OCI-LY1 (cell line): ENCODE measurements at regions not wholly inside any gene's neighbourhood (a gene's known extent, or its start where the extent isn't known, plus 50 kb on each side); places are given as distances from the start of the nearest gene placed in this dataset.

Experiments
- H2AFZ ChIP-seq: fragments of 200-600 bp; sonication (generic), shearing (Covaris generic); 2 replicates; pipeline ENCODE4 v1.6.0; 2014; ENCODE audit warnings: antibody characterized with exemption, mild to moderate bottlenecking, low read length
- H3F3A ChIP-seq: fragments of 200-600 bp; sonication (generic), shearing (Covaris generic); 2 replicates; pipeline ENCODE4 v1.6.0; 2014; ENCODE audit warnings: mild to moderate bottlenecking, antibody characterized with exemption, low read length, moderate library complexity; ENCODE audit not compliant: insufficient read depth
- H3K27ac ChIP-seq: fragments of 200-600 bp; sonication (generic); 2 replicates; pipeline ENCODE4 v1.5.1; 2014; ENCODE audit warnings: low read length, mixed run types, mild to moderate bottlenecking, low read depth; ENCODE audit not compliant: poor library complexity, severe bottlenecking
- H3K27me3 ChIP-seq: fragments of 200-600 bp; sonication (generic); 2 replicates; pipeline ENCODE4 v1.6.0; 2014; ENCODE audit warnings: antibody characterized with exemption, mild to moderate bottlenecking, low read length, moderate library complexity; ENCODE audit not compliant: insufficient read depth
- H3K36me3 ChIP-seq: fragments of 200-600 bp; sonication (generic); 2 replicates; pipeline ENCODE4 v1.6.1; 2014; ENCODE audit warnings: mild to moderate bottlenecking, antibody characterized with exemption, low read length, moderate library complexity, mixed read lengths; ENCODE audit not compliant: insufficient read depth
- H3K4me1 ChIP-seq: fragments of 200-600 bp; sonication (generic); 2 replicates; pipeline ENCODE4 v1.5.1; 2014; ENCODE audit warnings: mild to moderate bottlenecking, low read length, moderate library complexity; ENCODE audit not compliant: insufficient read depth, severe bottlenecking
- H3K4me2 ChIP-seq: fragments of 200-600 bp; sonication (generic), shearing (Covaris generic); 2 replicates; pipeline ENCODE4 v1.6.1; 2014; ENCODE audit warnings: low read length
- H3K4me3 ChIP-seq: fragments of 200-600 bp; sonication (generic); 2 replicates; pipeline ENCODE4 v1.5.1; 2014; ENCODE audit warnings: low read length, low read depth, mild to moderate bottlenecking, mixed read lengths; ENCODE audit not compliant: poor library complexity, severe bottlenecking
- H3K79me2 ChIP-seq: fragments of 200-600 bp; shearing (Covaris generic); 2 replicates; pipeline ENCODE4 v1.6.1; 2016; ENCODE audit warnings: mixed run types, low read length, mixed read lengths; ENCODE audit not compliant: insufficient read depth
- H3K9ac ChIP-seq: fragments of 200-600 bp; sonication (generic), shearing (Covaris generic); 2 replicates; pipeline ENCODE4 v1.6.1; 2014; ENCODE audit warnings: mild to moderate bottlenecking, low read length, mixed read lengths
- H3K9me2 ChIP-seq: fragments of 200-600 bp; sonication (generic), shearing (Covaris generic); 2 replicates; pipeline ENCODE4 v1.6.1; 2014; ENCODE audit warnings: low read depth, mild to moderate bottlenecking, low read length, mixed read lengths
- H3K9me3 ChIP-seq: fragments of 200-600 bp; shearing (Covaris generic); 2 replicates; pipeline ENCODE4 v1.6.1; 2014; ENCODE audit warnings: low read length, mixed read lengths
- H4K20me1 ChIP-seq: fragments of 200-600 bp; sonication (generic), shearing (Covaris generic); 2 replicates; pipeline ENCODE4 v1.6.0; 2016; ENCODE audit warnings: mild to moderate bottlenecking, low read length; ENCODE audit not compliant: insufficient read depth
- EZH2 ChIP-seq: fragments of 200-600 bp; sonication (generic), shearing (Covaris generic); IDR thresholded peaks from 2 replicates; pipeline ENCODE4 v1.8.0; 2017; ENCODE audit warnings: borderline replicate concordance, mixed run types, mild to moderate bottlenecking, antibody characterized with exemption, low read length, moderate library complexity, mixed read lengths
- TF ChIP-seq, protein P1 (sequence below): fragments of 200-600 bp; sonication (generic), shearing (Covaris generic); IDR thresholded peaks from 2 replicates; pipeline ENCODE4 v1.5.1; 2017; ENCODE audit warnings: mild to moderate bottlenecking, antibody characterized with exemption, low read length, moderate library complexity, mixed read lengths

DNA sequence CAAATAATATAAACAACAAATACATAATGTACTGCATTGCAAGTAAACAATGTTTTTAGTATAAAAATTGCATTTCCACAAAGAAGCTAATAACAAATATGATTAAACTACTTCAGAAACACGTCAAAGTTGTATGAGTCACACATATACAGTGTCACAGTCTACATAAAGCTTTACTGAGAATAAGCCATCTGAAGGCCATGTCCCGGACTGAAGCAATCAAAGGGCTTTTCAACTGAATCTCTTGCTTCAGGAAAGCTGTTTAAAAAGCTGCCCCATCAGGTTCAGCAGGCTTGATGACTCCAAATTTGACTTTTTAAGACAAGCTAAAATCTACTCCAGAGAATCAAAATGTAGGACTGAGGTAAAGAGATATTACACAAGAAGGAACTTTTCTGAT, 1476.8 kb downstream of the ADGRL3 start:
- no peaks in the 10 kb centered on the region for H3K27me3 ChIP-seq
- no peak overlapping the region for H2AFZ ChIP-seq
- no peak overlapping the region for H3K4me2 ChIP-seq
- no peaks in the 10 kb centered on the region for H3K9me2 ChIP-seq
- H3K9ac ChIP-seq = no peak overlapping the region
- no peaks in the 10 kb centered on the region for H3K36me3 ChIP-seq
- H3K4me1 ChIP-seq = no peaks in the 10 kb centered on the region
- H3K4me3 ChIP-seq = no peak overlapping the region
- H3F3A ChIP-seq = no peaks in the 10 kb centered on the region
- H3K9me3 ChIP-seq = no peaks in the 10 kb centered on the region
- H3K27ac ChIP-seq = no peak overlapping the region
- TF ChIP-seq, protein P1, sequence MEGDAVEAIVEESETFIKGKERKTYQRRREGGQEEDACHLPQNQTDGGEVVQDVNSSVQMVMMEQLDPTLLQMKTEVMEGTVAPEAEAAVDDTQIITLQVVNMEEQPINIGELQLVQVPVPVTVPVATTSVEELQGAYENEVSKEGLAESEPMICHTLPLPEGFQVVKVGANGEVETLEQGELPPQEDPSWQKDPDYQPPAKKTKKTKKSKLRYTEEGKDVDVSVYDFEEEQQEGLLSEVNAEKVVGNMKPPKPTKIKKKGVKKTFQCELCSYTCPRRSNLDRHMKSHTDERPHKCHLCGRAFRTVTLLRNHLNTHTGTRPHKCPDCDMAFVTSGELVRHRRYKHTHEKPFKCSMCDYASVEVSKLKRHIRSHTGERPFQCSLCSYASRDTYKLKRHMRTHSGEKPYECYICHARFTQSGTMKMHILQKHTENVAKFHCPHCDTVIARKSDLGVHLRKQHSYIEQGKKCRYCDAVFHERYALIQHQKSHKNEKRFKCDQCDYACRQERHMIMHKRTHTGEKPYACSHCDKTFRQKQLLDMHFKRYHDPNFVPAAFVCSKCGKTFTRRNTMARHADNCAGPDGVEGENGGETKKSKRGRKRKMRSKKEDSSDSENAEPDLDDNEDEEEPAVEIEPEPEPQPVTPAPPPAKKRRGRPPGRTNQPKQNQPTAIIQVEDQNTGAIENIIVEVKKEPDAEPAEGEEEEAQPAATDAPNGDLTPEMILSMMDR = no peak
- no peak for TF ChIP-seq EZH2
- no peaks in the 10 kb centered on the region for H3K79me2 ChIP-seq
- no peaks in the 10 kb centered on the region for H4K20me1 ChIP-seq

DNA sequence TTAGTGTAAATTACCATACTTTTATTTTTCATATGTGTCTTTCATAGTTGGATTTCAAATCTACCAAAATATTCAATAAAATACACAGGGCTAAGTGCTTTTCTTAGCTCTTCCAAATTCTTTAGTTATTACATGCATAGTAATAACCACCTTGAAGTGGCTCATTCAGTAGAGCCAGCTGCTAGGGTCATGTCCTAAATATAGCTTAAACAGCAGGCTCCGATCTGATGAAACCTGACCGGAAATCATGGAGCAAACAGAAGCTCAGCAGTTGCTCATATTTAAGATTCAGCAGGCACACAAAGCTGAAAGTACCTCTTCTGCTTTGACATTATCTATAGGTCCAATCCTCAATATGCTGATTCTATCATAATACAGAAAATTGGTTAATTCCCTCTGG, 1470.4 kb downstream of the ADGRL3 start:
- no peak overlapping the region for H3K4me3 ChIP-seq
- TF ChIP-seq, protein P1 = no peak
- TF ChIP-seq EZH2 = no peak
- no peaks in the 10 kb centered on the region for H3K9me3 ChIP-seq
- H3K36me3 ChIP-seq = no peaks in the 10 kb centered on the region
- no peak overlapping the region for H2AFZ ChIP-seq
- no peaks in the 10 kb centered on the region for H3K27me3 ChIP-seq
- H4K20me1 ChIP-seq = no peaks in the 10 kb centered on the region
- no peaks in the 10 kb centered on the region for H3K79me2 ChIP-seq
- no peak overlapping the region for H3K27ac ChIP-seq
- no peaks in the 10 kb centered on the region for H3K9me2 ChIP-seq
- H3F3A ChIP-seq = no peaks in the 10 kb centered on the region
- H3K4me1 ChIP-seq = no peaks in the 10 kb centered on the region
- H3K9ac ChIP-seq = no peak overlapping the region
- H3K4me2 ChIP-seq = no peak overlapping the region

DNA sequence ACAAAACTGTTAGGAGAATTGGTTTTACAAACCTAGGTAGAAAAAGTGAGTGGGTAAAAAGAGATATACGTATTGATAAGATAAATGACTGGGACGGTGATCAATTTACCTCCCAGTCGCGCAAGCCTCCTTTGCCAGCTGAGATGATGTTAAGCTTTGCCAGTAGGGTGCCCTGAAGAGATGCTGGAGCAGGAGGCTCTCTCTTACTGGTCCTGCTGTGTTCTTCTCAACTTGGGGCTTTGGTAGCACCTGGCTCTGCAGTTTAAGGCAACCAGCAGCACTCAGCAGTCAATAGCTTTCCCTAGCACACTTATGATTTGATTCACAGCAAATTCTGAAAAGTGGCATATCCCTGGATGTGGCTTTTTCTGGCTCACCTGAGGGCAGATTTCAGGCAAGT, 1461.7 kb downstream of the ADGRL3 start:
- Histone ChIP-seq H2AFZ (no peak overlapping the region), H3K9me3 (no peaks in the 10 kb centered on the region), H3K79me2 (no peaks in the 10 kb centered on the region), H3K4me3 (no peak overlapping the region), H3F3A (no peaks in the 10 kb centered on the region), H3K9ac (no peak overlapping the region), H3K36me3 (no peaks in the 10 kb centered on the region), H3K4me1 (no peaks in the 10 kb centered on the region), H3K27ac (no peak overlapping the region), H3K9me2 (no peaks in the 10 kb centered on the region), H3K27me3 (no peaks in the 10 kb centered on the region), H4K20me1 (no peaks in the 10 kb centered on the region), H3K4me2 (no peak overlapping the region)
- no peak for TF ChIP-seq EZH2
- TF ChIP-seq, protein P1 = no peak
